Fibroblast of the aortic adventitia (primary cell): ENCODE measurements at regions not wholly inside any gene's neighbourhood (a gene's known extent, or its start where the extent isn't known, plus 50 kb on each side); places are given as distances from the start of the nearest gene placed in this dataset.

ENCODE experiments used
- DNase-seq: peaks from one replicate; pipeline ENCODE4 v3.0.0-alpha.2; 2010; ENCODE audit warnings: low read depth
- H3K4me3 ChIP-seq: 2 replicates; pipeline ENCODE4 v1.5.1; 2011; ENCODE audit warnings: low read depth, mild to moderate bottlenecking, control low read depth, low read length, moderate library complexity
- TF ChIP-seq, protein P1 (sequence below): IDR thresholded peaks from 2 replicates; pipeline ENCODE4 v1.5.1; 2011; ENCODE audit warnings: mild to moderate bottlenecking, low read length, control low read depth, inconsistent platforms; ENCODE audit not compliant: insufficient read depth

DNA sequence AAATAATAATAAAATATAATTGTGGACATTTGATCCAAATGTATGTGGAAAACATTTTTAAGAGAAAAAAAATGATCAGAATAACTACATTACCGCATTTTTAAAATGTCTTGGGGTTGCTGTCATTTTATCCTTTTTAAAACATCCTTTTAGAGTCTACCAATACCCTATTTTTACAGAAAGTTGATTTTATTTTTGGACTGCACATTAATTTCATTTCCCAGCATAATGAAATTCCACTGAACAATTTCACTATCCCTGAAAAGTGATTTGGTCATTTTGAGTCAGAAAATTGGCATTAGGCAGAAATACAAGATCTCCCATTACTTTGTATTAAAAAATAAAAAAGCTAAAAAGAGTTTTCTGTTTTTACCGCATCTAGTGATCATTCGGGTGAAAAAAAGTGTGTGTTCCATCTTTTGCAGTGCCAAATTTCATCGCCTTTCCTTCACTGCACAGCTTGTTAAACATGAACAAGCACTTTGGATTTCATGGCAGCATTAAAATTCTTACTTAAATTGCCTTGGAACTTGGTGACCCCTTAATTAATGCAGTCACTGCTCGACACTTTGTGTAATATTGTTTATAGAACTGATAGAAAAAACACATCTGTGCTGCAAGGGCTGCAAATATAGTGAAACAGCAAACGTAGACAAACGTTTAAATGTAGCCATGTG is 611.7 kb downstream of the TSN start:
- no peak overlapping the region for H3K4me3 ChIP-seq
- no peak for DNase-seq
- TF ChIP-seq, protein P1, sequence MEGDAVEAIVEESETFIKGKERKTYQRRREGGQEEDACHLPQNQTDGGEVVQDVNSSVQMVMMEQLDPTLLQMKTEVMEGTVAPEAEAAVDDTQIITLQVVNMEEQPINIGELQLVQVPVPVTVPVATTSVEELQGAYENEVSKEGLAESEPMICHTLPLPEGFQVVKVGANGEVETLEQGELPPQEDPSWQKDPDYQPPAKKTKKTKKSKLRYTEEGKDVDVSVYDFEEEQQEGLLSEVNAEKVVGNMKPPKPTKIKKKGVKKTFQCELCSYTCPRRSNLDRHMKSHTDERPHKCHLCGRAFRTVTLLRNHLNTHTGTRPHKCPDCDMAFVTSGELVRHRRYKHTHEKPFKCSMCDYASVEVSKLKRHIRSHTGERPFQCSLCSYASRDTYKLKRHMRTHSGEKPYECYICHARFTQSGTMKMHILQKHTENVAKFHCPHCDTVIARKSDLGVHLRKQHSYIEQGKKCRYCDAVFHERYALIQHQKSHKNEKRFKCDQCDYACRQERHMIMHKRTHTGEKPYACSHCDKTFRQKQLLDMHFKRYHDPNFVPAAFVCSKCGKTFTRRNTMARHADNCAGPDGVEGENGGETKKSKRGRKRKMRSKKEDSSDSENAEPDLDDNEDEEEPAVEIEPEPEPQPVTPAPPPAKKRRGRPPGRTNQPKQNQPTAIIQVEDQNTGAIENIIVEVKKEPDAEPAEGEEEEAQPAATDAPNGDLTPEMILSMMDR, result no peak

DNA sequence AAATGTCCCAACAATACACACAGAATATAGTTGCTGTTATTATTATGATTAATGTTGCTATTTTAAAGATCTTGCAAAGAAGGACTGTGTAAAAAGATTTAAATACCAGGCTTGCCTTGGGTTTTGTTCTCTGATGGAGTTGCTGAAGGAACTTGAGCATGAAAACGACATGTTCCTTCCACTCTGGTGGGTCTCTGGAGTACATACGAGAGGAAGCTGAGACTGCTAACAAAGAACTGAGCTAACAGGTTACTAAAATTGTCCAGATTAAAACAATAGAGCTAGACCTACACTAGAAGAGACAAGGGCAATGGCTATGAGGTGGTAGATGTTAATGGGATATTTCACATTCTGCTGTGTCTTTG is 612.2 kb downstream of the TSN start:
- DNase-seq, result no peak
- TF ChIP-seq, protein P1, result no peak
- H3K4me3 ChIP-seq, result no peak overlapping the region

DNA sequence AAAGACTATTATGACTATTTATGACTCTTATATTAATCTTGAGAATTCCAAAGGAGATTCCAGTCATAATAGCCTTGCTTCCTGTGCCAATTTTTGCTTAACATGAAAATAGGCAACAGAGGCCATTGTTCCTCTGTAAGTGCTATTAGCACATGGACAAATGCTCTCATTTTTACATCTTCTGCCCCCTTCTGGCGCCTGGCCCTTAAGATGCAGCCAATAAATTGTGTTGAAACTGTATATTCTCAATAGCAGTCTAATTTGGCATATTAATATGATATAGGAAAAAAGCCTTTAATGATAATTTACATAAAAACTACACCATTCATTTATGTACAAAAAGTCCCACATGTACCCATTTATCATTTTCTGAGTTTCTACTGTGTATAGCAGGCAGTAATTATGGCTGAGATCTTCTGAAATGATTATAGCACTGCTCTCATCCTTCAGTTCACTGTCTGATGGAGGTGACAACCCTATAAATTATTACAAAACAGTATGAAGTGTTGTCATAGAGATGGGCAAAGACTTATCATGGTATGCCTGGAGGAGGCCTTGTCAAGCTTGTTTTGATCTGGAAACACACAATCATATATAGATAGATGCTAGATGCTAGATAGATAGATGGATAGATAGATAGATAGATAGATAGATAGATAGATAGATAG is 613.3 kb downstream of the TSN start:
- DNase-seq, result no peak
- TF ChIP-seq, protein P1, result no peak
- no peak overlapping the region for H3K4me3 ChIP-seq

DNA sequence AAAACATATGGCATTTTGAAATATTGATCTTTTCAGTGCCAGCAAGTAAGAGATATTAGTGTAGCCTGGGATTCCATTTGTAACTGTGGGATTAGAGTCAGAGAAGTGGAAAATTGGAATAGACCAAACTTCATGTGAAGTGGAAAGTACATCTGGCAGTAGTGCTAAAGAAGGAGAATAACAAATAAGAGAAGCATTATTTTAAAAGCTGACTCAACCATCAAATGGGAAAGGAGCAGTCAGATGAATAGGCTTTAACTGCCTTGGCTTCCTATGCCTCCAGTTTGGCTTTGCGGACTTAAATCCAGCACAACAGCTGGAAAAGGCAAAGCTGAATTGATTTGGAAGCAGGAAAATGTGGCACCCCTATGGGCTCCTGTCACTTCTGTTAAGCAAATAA is 623.1 kb downstream of the TSN start:
- DNase-seq, result no peak
- H3K4me3 ChIP-seq, result no peak overlapping the region
- TF ChIP-seq, protein P1, result no peak

DNA sequence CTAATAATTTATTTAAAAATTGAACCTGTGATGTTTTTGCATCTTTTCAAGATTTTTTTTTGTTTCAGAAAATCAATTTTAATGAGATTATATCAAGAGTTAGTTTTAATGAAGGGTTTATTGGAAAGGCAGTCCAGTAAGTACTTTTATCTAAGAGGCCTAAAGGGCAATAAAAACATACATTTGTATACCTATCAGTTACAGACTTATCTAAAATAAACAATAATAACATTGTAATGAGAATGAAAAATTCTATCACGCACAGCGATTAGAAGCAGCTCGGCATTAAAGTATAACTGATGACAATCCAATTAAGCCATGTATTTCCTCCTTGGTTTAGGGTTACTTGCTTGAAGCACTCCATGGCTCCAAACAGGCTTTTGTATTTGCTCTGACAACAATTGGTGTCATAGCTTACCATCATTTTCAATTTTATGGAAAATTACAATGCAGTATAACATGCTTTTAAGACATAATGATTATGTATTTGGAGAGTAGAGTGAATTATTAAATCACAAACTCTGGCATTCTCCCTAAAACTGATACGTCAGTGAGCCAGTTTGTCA is 629.4 kb downstream of the TSN start:
- TF ChIP-seq, protein P1, result no peak
- H3K4me3 ChIP-seq, result no peak overlapping the region
- DNase-seq, result no peak

DNA sequence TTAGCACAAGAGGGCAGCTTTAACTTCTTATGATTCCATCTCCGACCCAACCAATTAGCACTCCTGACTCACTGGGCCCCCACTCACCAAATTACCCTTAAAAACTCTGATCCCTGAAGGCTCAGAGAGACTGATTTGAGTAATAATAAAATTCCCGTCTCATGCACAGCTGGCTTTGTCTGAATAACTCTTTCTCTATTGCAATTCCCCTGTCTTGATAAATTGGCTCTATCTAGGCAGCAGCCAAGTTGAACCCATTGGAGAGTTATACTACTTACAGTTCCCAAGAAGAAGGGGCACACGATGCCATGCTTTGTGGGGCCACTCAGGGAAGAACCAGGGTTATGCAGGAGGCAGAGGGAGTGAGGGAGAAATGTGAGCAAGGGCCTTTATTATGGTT is 632.8 kb downstream of the TSN start:
- TF ChIP-seq, protein P1, result no peak
- DNase-seq, result no peak
- H3K4me3 ChIP-seq, result no peak overlapping the region
